Femur (tissue), 1 donor: ENCODE measurements at regions not wholly inside any gene's neighbourhood (a gene's known extent, or its start where the extent isn't known, plus 50 kb on each side); places are given as distances from the start of the nearest gene placed in this dataset.
"Not testable (repeated sequence)": the region's sequence is repeated elsewhere in the genome, so short reads cannot be mapped to it uniquely, and the experiment has no call there.

Experiments used
- DNase-seq: peaks from one replicate; pipeline ENCODE4 v3.0.0-alpha.2; 2017

DNA sequence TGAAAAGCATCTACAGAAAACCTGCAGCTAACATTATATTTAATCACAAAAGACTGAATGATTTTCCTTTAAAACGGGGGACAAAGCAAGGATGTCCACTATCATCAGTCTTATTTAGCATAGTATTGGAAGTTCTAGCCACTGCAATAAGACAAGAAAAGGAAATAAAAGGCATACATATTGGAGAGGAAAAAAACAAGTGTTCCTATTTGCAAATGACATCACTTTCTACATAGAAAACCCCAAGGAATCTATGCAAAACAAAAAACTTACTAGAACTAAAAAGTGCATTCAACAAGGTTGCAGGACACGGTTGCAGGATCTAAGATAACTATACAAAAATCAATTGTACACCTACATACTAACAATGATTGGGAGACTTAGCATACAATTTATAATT, 101.6 kb upstream of the MEF2A start:
- no peak for DNase-seq

DNA sequence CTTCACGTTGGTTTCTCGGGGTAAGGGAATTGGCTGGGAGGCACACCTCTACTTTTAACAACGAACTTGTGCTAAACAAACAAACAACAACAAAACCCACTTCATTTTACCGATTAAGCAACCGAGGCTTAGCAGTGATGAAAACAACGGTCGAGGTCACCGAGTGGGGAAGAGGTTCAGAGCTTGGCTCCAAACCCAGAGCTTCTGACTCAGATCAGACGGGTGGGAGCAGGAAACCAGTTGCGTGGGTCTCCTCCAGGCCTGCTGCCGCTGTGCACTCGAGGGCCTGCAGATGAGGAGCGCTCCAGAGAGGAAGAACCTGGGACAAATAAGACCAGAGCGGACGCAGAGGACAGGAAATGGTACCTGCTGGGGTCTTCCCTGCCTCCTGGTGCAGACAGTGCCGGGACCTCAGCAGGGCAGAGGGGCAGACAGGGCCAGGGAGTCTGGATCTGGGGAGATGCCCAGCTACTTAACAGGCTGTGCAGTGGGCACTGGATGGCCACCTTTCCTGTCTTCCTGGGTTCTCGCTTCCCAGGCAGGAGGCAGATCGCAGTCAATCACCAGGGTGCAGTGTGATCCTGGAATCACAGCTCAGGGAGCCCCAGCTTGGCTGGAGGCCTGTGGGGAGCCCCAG, 99.0 kb upstream of the MEF2A start:
- no peak for DNase-seq

DNA sequence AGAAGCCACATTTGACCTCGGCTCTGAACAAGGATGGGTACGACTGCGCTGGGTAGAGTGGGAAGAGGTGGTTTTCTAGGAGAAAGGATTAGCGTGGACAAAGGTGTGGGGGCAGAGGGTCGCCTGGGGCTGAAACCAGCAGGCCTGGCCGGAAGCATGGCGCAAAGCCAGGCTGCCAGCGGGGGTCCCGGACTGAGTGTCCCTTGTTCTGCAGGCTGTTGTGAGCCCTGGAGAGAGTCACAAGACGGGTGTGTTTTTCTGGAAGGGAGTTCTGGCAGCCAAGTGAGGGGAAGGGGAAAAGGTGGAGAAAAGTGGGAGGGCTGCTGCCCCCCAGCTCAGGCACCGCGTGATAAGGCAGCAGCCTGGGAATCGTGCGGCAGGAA, 98.5 kb upstream of the MEF2A start:
- no peak for DNase-seq

DNA sequence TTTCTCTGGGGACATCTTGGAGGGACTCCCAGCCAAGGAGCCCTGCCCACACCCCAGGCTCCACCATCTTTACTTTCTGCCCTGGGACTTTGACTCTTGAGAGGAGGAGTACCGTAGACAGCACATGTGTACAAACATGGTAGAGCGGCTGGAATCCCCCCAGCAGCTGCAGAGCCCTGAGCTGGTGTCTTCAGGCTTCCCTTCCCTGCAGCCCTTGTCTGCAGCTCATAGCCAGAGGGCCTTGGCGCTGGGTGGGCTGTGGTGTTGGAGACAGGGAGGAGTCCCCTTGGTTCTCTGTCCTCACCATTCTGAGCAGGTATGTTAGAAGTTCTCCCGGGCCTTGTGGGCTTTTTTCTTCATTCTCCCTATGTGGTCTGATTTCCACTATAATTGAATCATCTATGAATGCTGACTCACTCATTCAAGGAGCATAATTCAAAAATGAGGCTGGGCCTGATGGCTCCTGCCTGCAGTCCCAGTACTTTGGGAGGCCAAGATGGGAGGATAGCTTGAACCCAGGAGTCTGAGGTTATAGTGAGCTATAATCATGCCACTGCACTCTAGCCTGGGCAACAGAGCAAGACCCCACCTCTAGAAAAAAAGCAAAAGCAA, 97.8 kb upstream of the MEF2A start:
- DNase-seq: no peak

DNA sequence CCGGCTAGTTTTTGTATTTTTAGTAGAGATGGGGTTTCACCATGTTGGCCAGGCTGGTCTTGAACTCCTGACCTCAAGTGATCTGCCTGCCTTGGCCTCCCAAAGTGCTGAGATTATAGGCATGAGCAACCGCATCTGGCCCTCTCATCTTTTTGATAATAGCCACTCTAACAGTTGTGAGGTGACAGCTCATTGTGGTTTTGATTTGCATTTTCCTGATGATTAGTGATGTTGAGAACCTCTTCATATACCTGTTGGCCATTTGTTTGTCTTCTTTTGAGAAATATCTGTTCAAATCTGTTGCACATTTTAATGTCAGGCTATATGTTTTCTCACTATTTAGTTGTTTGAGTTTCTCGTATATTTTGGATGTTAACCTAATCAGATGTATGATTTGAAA, 95.6 kb upstream of the MEF2A start:
- not testable (repeated sequence) for DNase-seq

DNA sequence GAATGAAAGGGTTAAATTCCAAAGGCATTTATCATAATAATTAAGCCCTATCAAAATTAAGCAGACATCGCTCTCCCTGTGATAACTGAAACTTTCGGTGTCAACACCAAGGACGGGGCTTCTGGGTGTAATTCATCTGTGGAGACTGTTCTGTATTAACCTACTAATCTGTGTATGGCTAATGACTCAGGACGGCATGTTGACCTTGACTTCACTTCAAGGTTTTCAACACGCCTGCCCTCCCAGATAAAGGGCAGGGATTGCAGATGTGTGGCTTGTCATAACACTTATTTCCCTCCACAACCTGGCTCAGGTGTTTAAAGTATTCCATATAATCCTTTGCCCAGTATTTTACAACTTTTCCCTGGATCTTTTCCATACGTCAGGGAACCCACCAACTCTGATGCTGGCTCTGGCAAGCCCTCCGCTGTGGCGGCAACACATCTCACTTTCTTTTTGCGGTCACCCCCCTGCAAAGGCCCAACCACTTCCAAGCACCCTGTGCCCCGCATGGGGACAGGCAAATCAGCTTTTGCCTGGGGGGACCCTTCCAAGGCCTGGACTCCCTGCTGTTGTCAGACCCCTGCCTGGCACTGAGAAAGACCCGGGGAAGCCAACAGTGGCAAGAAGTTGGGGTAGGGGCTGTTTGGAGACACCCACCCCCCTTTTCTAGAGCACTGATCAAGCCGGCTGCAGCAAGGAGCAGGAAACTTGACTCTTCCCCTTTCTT, 93.2 kb upstream of the MEF2A start:
- no peak for DNase-seq

DNA sequence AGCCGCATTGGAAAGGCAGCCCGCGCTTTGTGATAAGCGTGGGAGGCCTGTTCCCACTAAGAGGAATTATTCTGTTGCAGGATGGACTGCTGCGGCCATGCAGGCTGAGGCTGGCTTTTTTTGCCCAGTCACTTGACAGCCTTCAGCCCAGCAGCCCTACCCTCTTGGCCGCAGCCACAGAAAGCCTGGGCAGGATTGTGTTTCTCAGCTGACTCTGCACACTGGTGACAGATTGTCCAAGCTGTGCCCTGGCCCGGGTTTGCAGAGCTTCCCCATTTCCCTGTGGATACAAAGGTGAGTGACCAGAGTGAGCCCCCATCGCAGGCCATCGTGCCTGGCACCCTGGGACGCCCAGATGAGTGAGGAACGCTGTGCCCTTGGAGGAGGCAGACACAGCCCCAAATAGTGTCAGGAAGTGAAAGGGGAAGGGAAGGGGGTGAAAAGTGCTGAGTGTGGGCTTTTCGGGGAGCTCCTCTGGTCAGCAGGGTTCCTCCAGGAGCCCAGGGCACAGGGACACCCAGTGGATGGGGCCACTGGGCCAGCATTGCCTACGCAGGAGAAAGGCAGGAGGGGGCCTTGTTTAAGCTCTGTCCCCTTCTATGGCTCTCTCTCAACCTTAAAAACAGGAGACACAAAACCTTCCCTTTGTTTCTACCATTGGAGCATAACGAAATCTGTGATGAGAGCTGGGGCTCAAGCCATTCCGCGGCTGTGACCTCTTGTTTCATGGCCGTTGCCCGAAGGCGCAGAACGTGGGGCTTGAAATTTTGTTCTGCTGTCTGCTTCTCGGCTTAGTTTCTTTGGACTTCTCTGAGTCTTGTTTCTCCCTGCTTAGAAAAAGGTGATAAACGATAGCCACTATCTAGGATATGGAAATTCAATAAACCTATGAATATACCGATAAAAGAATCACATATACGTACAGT, 91.5 kb upstream of the MEF2A start:
- DNase-seq: peak; percentile 64

DNA sequence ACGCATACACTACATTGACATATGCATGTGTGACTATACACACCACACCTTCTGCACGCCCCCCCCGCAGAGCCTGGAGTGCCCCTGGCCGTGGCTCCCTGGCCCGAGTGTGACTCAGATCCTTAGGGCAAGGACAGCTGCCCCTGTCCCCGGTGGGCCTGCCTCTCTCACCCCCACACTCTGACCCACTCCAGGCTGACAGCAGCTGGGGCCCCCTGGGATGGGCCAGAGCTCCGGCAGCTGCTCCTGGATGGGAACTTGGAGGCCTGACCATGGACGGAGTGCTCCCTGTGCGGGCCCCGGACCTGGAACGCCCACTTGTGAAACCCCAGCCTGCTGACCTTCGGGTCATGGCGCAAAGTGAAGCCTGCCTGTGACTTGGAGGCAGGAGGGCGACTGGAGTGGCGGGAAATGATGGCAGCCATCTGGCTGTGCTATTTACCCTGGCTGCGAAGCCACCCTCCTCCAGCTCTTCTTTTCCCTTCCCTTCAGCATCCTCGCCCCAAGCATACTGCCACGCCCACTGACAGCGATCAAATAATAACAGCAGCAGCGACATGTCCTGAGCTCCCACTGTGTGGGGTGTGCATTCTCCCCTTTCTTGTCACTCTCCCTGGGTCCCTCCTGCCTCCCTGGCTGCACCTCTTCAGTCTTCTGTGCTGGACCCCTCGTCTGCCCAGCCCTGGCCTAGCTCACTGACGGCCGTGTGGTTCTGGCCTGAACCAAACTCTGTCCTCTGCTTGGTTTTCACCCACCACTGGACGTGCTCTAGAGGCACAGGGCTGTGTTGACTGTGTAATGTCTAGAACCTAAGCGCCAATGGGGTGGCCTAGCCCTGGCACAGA, 90.7 kb upstream of the MEF2A start:
- peak; percentile 55 for DNase-seq

DNA sequence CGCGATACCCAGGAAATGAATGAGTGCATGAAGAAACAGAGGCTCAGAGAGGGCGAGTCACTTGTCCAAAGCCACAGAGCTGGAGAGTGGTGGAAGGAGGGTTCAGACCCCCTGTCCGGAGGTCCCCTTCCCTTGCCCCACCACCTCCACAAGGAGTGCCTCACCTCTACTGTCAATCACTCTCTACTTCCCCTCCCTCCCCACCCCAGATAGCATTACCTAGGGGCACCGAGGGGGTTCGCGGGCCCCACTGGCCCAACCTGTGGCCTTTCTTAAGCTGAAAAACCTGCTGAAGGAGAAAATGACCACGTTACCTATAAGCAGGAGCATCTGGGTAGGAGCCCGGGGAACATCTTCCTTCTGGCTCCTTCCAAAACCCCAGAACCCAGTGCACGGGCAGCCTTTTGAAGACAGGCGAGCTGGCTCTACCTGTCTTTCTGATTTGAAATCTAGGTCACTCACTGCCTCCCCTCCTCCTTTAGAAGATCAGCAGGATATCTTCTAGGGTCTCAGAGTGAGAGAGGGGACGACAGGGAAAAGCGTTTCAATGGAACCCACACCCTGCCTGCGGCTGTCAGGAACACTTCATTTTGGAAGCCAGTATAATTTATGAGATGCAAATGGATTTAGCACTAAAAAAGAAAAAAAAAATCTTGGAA, 89.9 kb upstream of the MEF2A start:
- DNase-seq: no peak

DNA sequence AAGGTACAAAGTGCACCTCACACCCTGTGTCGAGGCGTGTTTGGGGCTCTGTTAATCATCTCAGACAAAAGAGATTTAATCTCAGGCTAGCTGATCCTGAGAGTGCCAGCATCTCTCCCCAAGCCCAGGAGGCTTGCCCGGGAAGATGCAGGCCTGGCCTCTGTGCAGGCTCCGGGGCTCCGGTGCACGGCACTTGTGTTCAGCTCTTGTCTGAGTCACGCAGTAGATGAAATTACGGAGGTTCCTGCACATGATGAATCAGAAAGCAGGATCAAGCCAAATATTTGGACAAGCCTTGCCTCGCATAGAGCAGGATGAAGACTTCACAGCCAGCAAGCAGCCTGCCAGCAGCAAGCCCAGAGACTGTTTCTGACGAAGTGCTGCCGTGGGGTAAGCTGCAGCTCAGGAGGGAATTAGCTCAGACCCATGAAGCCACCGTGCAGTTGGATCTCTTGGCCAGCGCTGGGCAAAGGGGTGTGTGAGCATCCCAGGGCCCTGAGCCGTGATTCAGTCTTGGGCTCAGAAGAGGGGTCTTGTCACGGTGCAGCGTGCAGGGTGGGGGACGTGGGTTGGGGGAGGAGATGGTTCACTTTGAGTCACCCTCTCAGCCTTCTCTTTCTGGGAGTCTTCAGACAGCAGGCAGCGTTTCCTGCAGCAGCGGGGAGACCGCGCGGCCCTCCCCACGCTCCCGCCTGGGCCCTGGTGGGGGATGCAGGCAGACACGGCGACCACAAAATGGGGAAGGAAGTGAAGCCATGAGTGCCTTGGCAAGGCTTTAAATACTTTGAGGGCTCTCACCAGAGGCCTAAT, 89.2 kb upstream of the MEF2A start:
- peak; percentile 77 for DNase-seq

DNA sequence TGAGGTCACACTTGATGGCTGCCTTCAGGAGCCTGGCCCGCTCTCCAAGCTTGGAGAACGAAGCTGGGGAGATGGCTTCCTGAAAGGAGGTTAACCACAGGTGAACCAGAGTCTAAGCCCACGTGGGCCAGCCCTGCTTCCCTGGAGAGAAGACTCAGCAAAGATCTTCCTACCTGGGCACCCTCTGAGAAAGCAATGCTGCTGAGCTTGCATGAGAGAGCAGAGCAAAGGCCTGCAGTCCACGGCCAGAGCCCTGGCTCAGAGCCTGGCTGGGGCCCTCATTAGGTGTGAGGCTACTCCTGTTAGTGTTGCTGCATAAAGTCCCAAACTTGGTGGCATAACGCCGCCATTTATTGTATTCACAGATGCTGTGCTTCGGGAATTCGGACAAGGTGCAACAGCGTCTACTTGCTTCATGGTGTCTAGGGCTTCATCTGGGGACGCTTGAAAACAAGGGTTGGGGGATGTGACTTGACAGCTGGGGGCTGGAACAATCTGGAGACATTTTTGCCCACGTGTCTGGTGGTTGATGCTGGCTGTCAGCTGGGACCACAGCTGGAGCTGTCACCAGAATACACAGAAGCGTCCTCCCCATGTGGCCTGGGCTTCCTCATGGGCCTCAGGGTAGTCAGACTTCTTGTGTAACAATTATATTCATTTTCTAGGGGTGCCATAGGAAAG, 87.9 kb upstream of the MEF2A start:
- DNase-seq: peak; percentile 25

DNA sequence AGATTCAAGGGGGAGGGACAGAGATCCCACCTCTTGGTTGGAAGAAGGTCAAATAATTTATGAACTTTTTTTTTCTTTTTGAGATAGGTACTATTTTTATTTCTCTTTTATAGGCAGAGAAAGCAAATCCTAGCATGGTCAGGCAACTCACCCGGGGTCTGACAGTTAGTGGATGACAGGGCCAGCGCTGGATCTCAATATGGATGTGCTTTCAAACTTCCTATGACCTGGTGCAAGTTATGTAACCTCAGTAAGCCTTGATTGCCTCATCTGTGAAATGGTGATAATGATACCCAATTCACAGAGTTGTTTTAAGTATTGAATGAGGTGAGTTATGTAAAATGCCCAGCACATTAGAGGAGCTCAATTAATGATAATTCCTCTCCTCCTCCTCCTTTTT, 86.8 kb upstream of the MEF2A start:
- DNase-seq: no peak

DNA sequence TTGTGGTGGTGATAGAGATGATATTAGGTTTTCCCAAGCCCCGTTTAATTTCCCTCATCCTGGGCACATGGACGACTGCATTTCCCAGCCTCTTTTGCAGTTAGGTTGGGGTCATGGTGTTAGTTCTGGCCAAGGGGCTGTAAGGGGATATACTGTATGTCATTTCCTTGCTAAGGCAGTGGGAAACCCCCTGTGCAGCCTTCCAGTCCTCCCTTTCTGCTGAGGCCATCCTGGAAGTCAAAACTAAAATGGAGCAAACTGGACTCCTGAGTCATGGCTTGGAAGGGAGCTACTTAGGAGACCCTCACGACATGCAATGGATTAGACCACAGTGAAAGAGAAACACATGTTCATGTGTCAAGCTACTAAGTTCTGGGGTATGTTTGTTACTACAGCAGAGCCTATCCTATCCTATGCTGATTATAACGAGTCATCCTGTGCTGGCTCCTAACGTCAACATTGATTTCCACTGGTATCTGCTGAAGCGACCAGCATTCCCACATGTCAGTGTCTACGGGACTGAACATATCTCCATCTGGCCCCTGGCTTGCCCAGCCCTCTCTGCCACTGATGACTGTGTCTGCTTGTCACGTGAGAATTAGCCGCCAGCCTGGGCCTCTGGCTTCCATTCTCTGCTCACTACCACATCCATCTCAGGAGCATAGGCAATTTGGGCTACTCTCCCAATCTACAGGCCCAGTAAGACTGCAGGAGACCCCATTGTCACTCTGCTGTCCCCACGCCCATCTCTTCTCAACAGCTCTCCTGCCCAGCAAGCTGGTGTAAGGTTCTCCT, 85.6 kb upstream of the MEF2A start:
- no peak for DNase-seq

DNA sequence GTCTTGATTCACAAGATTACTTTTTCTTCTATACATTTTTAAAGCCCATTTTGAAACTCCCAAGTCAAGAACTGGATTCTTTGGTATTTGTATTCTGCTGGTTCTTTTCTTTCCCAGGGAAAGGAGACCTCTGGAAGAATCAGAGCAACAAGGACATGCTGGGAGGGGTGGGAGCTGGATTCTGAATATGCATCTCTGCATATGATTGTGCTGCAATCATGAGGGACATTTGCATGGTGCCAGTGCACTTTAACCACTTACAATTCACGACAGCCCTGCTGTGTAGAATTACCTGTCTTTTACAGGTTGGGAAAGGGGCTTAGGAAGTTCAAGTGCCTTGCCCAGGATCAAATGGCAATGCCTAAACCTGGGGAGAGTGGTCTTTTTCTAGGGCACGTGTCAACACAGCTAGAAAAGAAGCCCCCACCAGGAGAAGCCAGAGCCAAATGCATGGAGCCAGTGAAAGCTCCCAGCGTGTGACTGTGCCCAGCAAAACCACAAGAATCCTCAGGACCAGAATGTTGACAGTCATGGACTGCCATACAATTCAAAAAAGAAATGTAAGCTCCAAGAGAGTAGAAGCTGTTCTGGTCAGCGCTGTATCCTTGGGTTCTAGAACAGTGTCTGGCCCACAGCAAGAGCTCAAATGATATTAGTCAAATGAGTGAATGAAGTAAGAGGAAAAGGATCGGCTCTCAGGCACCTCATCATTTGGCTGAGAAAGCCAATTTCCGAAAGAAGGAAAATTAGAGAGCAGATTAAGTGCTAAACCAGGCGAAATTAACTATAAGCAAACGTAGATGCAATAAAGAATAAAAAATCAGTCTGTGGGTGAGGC, 84.5 kb upstream of the MEF2A start:
- DNase-seq: no peak

DNA sequence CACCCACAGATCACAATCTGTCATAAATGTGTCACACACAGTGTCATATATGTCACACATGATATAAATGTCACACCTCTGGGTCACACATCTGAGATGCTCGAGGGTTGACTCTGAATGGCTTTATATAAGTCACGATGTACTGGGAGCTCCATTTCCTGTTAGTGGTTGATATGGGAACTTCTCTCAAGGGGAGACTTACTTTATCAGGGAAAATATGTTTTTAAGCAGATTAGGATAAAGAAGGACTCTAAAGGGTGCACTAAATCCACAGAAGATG, 83.9 kb upstream of the MEF2A start:
- no peak for DNase-seq

DNA sequence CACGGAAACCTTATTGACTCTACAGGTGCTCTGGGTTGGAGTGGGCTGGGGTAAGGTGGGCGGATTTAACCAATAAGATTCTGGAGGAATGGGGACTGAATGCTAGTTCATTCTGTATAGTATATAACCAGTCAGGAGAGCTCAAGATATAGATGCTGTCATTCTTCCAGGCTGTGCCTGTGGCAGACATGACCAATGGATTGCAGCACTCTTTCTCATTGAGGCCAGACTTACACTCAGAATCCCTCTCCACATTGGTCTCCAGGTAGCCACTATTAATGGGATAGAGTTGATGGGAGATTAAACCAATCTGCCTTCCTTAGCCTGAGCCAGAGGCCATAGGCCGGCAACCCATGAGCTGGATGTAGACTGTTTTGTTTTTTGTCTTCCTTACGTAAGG, 82.8 kb upstream of the MEF2A start:
- DNase-seq: no peak

DNA sequence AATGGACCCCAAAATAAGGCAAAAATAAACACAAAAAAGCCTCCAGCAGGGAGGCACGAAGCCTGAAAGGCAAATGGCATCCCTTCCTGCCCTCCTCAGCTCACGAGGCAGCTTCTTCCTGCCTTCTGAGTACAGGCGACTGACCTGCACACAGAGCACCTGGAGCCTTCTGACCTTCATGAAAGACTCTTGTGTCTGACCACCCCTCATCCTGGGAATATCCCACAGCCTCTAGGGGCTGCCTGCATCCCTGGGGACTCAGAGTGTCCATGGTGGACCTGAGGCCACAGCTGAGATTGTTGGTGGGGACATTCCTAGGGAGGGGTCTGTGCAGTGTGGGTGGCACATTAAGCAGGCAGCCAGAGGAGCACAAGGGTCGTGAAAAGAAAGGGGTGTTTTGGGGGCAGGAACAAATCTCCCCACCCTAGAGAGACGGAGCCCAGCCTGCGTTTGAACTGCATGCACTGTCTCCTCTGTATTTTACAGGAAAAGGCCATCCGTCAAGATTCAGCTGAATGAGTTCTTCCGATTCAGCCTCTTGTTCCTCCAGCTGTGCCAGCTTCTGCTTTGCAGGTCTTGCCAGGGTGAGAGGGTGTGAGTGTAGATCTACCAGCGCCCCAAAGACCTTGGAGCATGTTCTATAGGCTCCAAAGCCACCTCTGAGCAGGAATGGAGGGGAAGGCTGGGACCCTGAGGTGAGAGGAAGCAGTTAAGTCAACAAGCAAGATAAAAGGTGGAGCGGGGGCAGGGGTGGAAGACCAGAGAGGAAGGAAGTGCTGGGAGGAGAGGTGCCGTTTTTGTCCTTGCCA, 80.4 kb upstream of the MEF2A start:
- no peak for DNase-seq

DNA sequence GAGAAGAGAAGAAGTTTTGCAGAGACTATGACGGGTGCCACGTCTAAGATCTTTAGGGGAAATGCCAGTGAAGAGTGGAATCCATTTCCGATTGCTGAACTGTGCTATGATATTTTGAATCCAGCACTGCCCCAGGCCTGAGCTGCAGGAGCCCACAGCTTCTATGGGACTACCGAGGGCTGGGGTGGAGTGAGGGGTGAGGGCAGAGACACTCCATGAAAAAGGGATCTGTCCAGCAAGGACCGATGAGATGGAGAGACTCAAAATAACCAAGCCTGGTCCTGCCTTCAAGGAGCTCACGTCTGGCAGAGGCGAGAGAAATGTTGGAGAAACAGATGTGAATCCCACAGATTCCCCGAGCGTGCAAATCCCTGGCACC, 79.8 kb upstream of the MEF2A start:
- no peak for DNase-seq
